Kidney (tissue), 13 donors: ENCODE measurements at regions not wholly inside any gene's neighbourhood (a gene's known extent, or its start where the extent isn't known, plus 50 kb on each side); places are given as distances from the start of the nearest gene placed in this dataset.

Experiments used
- DNase-seq, 5 donors: peaks; one replicate each; pipeline ENCODE4 v3.0.0-alpha.2; 2013 to 2020
- FAIRE-seq: peaks from 2 replicates; lab custom pipeline; 2012; peaks lifted over from hg19 to GRCh38; lab: Jason Lieb, UNC
- H3K27ac ChIP-seq, 2 donors: one replicate each; pipeline ENCODE4 v1.7.0; 2013; ENCODE audit warnings: low read depth in 2 of 2, low read length in 2 of 2, inconsistent platforms in 1 of 2
- H3K27me3 ChIP-seq: one replicate; pipeline ENCODE4 v1.7.1; 2013; ENCODE audit warnings: low read length, inconsistent platforms; ENCODE audit not compliant: control insufficient read depth, insufficient read depth
- H3K36me3 ChIP-seq, 3 donors: one replicate each; pipeline versions ENCODE4 v1.7.0 to v1.7.1; 2013; ENCODE audit warnings: low read length in 3 of 3, control low read depth in 1 of 3, inconsistent platforms in 1 of 3; ENCODE audit not compliant: insufficient read depth in 3 of 3, control insufficient read depth in 2 of 3
- H3K4me1 ChIP-seq, 3 donors: one replicate each; pipeline versions ENCODE4 v1.7.0 to v1.7.1; 2013; ENCODE audit warnings: low read length in 3 of 3, inconsistent platforms in 1 of 3, low read depth in 1 of 3; ENCODE audit not compliant: control insufficient read depth in 2 of 3, insufficient read depth in 2 of 3
- H3K4me3 ChIP-seq, 3 donors: one replicate each; pipeline versions ENCODE4 v1.7.0 to v1.8.1; 2013; ENCODE audit warnings: low read length in 3 of 3, control low read depth in 1 of 3, inconsistent platforms in 1 of 3
- H3K9ac ChIP-seq, 3 donors: one replicate each; pipeline versions ENCODE4 v1.7.0 to v1.7.1; 2013; ENCODE audit warnings: low read length in 3 of 3, control low read depth in 1 of 3, inconsistent platforms in 1 of 3
- H3K9me3 ChIP-seq, 3 donors: one replicate each; pipeline versions ENCODE4 v1.7.0 to v1.7.1; 2013; ENCODE audit warnings: low read length in 3 of 3, control low read depth in 1 of 3, inconsistent platforms in 1 of 3; ENCODE audit not compliant: control insufficient read depth in 2 of 3, insufficient read depth in 1 of 3
- CTCF ChIP-seq: IDR thresholded peaks from 3 replicates; pipeline ENCODE4 v1.5.1; 2012; ENCODE audit warnings: mild to moderate bottlenecking, moderate library complexity, borderline replicate concordance; ENCODE audit not compliant: insufficient read depth; ENCODE audit errors: extremely low read depth
- intact Hi-C: fragments of 100-400 bp; cut with DNase I; formaldehyde crosslinking; loops from one replicate; pipeline ENCODE4 v1.11.1; 2022
- donor health status: control.
- donor health status: control.
- donor health status: control.
- donor health status: control.
- donor health status: control.
- donor health status: DM: yes; HTN: yes; CAD: no.
- donor health status: Normal renal cell carcinoma (clear cell type).

DNA sequence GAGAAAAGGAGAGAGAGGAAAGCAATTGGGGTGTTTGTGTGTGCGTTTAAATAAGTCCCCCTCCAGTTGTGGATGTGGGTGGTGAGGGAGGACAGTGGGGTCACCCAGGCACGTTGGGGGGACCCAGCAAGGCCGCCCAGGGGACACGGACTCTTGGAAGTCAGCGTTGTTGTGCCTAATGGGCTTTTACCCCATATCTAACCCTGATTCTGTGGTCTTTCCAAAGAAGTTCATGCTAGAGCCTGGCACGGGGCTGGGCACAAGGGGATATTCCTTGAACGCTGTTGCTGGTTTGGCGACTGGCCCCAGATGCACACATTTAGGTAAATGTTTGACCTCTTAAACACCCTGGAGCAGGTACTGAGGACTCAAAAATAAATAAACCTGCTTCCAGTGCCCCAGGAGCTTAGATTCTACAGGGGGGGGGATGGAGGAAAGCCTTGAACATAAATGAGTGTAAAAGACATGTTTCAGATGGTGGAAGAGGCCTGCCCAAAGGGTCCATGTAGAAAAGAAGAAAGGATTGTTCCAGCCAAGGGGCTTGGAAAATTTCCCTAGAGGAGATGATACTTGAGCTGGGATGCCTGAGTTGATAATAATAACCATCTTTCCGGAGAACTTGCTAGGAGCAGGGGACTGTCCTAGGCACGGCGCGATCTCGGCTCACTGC is 97.7 kb upstream of the SIX3 start:
- Histone ChIP-seq H3K4me1 (no peaks in the 10 kb centered on the region), H3K4me3 (no peak overlapping the region), H3K27me3 (no peaks in the 10 kb centered on the region), H3K9ac (no peak overlapping the region), H3K27ac (no peak overlapping the region), H3K36me3 (no peaks in the 10 kb centered on the region), H3K9me3 (no peaks in the 10 kb centered on the region)
- TF ChIP-seq CTCF, result no peak
- DNase-seq (no peak), FAIRE-seq (no peak)
- intact Hi-C loops, result no loop called here

- DNase-seq, result no peak
- Histone ChIP-seq H3K4me1 (no peaks in the 10 kb centered on the region), H3K9me3 (no peaks in the 10 kb centered on the region), H3K4me3 (no peak overlapping the region), H3K27me3 (no peaks in the 10 kb centered on the region), H3K9ac (no peak overlapping the region), H3K36me3 (no peaks in the 10 kb centered on the region), H3K27ac (no peak overlapping the region)
- TF ChIP-seq CTCF, result no peak
- intact Hi-C loops, result no loop called here
- FAIRE-seq, result no peak
Observed at GRCh38 chr2:44844651-44845270, 96.7 kb upstream of the SIX3 start.

DNA sequence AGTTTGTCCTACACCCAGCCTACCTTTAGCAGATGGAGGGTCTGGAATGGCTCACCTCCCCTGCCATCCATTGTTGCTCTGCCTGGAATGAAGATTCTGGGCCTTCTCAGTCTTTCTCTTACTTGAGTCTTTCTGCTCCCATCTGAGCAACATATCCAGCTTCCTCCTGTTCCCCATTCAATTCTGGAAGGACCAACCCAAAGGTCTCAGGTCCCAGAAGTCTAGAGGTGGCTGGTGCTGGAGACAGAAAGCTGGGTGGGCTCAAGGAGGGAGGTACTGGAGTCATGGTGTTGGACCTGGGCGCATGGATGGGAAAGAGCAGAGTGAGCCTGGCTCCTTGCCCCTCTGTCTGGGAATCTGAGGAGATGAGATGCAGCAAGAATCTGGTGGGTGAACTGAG is 93.5 kb upstream of the SIX3 start:
- H3K4me3 ChIP-seq, result no peak overlapping the region
- no peaks in the 10 kb centered on the region for H3K9me3 ChIP-seq
- no peak for TF ChIP-seq CTCF
- no peaks in the 10 kb centered on the region for H3K4me1 ChIP-seq
- H3K9ac ChIP-seq, result no peak overlapping the region
- DNase-seq (no peak), FAIRE-seq (no peak)
- intact Hi-C loops, result no loop called here
- H3K27me3 ChIP-seq, result no peaks in the 10 kb centered on the region
- no peaks in the 10 kb centered on the region for H3K36me3 ChIP-seq
- H3K27ac ChIP-seq, result no peak overlapping the region

DNA sequence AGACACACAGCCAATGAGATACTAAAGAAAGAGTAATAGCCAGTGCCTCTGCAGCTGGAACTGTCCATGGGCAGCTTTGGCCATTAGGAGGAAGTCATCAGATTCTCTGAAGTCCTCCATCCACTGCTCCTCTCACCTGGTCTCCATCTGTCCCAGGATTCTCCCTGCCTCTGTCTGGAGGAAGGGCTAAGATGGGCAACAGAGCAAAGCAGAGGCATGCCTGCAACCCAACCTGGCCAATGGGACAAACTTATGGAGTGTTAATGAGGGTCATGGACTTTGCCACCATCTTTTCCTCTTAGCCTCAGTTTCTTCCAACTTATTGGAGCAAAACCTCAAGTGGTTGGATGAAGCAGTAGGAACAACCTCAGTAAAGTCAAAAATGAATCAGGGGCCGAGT is 91.5 kb upstream of the SIX3 start:
- intact Hi-C loops, result no loop called here
- H3K9me3 ChIP-seq, result no peaks in the 10 kb centered on the region
- no peaks in the 10 kb centered on the region for H3K4me1 ChIP-seq
- no peaks in the 10 kb centered on the region for H3K27me3 ChIP-seq
- TF ChIP-seq CTCF, result no peak
- H3K36me3 ChIP-seq, result no peaks in the 10 kb centered on the region
- DNase-seq (no peak), FAIRE-seq (no peak)
- no peak overlapping the region for H3K27ac ChIP-seq
- H3K4me3 ChIP-seq, result no peak overlapping the region
- no peak overlapping the region for H3K9ac ChIP-seq
